ENCODE measurements at regions not wholly inside any gene's neighbourhood (a gene's known extent, or its start where the extent isn't known, plus 50 kb on each side); places are given as distances from the start of the nearest gene placed in this dataset.
"Not testable (repeated sequence)": the region's sequence is repeated elsewhere in the genome, so short reads cannot be mapped to it uniquely, and the experiment has no call there.

DNA sequence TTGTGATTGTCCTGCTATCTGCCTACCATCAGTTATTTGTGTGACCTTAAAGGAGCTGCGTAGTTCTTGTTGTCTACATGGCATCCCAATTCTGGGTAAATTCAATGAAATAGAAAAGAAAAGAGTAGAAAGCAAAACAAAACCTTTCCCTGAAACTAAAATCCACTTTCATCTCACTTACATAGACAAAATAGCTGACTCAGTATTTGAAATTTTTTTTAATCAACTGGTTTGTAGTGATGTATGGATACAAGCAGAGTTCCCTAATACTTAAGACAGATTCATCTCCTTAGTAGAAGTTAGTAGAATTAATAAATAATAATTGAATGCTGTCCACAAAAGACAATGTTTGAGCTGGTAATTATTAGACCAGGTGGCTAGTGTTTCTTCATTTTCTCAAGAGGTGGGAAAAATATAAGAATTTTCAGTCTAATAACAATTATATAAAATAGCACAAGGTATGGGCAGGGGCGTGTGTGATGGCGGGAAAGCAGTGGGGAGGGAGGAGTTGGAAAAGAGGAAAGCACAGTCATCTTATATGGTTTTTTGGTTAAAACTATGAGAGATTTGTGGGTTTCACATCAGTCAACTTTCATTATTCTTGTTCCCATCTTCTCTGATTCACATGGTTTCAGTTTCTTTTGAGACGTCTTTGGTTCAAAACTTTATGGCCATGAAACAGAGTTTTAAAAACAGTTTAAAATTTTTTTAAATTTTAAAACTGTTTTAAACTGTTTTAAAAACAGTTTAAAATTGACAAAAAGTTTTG, 275.2 kb downstream of the SPRY1 start:
- DNase-seq (ENCODE audit: low spot score): no peak

DNA sequence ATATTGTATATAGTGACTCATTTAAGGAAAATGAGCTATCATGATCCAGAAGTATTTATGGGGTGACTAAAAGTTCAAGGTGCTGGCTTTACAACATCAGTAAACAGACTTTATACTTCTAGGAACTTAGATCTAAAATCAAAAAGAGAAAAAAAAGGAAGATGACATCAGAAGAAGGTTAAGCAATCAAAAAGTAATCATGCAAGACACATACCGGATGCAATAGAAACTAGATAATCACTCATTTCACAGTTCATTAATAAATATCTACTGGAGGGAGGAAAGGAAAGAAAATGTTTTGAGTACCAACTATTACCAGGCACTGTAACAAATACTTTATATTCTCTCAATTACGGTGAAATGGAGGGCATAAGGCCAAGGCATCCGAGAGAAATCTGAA, 276.4 kb downstream of the SPRY1 start:
- DNase-seq (ENCODE audit: low spot score): no peak

DNA sequence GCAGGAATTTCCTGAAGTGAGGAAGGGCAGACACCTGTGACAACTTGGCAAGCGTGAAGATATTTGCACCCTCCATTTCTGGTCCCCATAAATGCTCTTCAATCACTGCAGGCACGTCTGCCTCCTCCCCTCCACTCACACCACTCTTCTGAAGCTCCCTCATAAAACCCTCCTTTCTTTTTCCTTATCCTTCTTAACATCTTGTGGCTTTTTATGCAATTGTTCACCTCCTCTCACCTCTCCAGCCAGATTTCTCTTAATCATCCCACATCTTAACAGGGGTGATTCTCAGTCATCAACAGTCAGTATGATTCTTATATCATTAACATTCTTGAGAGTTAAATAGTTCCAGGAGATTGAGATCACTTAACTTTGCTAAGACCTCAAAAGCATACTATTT, 277.4 kb downstream of the SPRY1 start:
- DNase-seq (ENCODE audit: low spot score): no peak

DNA sequence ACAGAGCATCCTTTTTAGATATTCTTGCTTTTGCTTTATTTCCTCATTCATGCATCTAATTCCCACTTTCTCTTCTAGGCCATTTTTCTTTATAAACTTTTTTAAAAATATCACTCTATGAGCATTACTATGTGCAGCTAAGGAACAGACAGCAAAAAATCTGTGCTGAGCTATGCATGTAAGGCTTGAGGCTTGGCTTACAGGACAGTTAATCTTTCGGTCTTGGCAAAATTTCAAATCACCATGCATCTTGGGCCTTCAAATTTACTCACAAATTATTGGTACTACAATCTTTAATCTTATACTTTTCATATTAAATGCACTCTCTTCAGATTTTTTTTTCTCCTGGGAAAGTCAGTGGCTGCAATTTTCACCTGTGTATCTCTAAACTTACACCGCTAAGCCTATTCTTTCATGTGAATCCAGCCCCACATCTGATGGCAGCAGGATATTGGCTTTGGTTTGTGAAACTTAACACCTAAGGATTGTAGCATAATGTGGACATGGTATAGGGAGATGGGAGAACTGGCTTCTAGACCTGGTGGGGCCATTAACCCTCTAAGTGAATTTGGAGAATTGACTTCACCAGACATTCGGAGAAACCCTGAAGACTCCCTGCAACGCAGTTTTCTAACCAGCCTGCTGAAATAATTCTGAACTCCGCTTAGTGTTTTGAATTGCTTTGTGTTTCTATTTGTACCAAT, 278.3 kb downstream of the SPRY1 start:
- no peak for DNase-seq (ENCODE audit: low spot score)

DNA sequence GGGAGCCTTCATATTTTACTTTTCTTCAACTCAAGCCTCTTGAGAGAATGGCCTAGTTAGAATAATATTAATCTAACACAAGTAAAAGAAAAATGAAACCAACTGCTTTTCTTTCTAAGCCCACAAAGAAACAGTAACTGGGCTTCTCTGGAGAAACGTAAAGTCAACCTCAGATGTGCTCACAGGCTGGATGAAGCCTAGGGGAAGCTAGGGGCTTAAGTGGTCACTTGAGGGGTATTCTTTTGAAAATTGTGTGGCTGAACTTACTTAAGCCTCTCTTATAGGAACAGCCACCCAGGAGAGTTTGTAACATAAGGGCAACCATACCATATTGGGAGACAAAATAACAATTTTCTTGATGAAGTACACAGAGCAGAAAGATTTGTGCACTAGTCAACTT, 279.0 kb downstream of the SPRY1 start:
- no peak for DNase-seq (ENCODE audit: low spot score)

DNA sequence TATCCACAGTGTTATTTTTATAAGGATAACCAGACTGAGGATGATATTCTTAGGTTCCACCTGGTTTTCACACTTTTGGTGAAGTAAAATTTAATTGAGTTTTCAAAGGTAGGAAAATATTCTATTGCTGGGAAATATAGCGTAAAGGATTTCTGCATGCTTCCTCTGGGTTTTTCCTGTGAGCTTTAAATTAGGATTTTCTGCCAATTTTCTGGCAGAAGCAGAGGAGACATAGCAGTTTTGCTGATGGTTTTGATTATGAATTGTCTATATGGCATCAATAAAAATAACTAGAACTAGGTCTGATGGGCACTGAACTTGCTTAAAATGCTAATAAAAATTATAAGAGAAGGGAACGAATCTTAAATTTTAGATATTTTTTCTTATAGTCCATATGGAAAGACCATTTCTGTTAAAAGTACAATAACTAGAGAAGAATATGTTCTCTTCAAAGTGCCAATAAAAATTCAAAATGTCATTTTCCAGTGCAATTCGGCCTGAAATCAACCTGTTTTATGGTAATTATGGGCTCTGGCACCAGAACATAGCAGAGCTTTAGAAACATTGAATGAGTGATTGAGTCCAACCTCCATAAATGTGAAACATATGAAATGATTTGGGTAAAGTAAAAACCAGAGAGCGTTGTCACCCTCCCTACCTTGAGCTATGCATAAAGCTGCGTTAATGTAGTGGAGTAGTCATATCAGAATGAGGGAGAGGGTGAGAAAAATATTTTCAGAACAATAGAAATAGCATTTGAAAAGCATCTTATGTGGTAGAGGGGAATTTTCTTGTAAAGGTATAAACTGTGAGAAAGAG, 279.7 kb downstream of the SPRY1 start:
- no peak for DNase-seq (ENCODE audit: low spot score)

DNA sequence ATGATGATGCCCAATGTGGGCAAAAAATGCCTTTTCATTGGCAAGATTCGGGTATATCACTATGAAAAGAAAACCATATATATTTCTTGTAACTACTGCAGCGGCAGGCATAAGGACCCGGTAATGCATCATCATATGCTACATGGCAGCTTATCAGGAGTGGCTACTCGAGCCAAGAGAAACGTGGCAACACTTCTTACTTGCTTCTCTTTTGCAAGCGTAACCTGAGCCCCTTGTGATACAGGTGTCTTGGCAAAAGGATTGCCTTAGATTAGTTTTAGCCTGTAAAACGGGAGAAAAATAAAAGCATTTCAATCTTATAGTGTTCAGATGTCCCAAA, 280.3 kb downstream of the SPRY1 start:
- DNase-seq (ENCODE audit: low spot score): no peak

DNA sequence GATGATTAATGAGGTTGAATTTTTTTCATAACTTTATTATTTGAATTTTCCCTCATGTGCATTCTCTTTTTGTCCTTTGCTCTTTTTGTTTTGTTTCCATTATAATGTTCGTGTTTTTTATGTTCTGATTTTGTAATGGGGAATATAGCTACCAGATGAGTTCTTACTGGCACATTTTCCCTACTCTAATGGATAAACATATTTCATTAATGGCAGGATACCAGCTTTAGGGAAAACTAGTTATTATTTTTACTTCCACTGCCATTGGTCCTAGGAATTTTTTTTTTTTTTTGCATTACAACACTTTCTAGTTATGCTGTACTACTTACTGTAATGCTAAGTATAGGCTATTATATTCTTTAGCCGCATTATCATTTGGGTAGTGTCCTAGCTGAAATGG, 286.3 kb downstream of the SPRY1 start:
- DNase-seq (ENCODE audit: low spot score): no peak

DNA sequence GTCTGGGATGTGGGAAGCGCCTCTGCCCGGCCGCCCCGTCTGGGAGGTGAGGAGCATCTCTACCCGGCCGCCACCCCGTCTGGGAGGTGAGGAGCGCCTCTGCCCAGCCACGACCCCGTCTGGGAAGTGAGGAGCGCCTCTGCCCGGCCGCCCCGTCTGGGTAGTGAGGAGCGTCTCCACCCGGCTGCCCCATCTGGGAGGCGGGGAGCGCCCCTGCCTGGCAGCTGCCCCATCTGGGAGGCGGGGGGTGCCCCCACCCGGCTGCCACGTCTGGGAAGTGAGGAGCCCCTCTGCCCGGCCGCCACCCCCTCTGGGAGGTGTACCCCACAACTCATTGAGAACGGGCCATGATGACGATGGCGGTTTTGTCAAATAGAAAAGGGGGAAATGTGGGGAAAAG, 288.3 kb downstream of the SPRY1 start:
- not testable (repeated sequence) for DNase-seq (ENCODE audit: low spot score)

DNA sequence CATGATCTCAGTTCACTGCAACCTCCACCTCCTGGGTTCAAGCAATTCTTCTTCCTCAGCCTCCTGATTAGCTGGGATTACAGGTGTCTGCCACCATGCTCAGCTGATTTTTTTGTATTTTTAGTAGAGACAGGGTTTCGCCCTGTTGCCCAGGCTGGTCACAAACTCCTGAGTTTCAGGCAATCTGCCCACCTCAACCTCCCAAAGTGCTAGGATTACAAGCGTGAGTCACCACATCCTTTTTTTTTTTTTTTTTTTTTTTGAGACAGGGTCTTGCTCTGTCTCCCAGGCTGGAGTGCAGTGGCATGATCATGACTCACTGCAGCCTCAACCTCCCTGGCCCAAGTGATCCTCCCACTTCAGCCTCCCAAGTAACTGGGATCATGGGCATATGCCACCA, 298.9 kb downstream of the SPRY1 start:
- DNase-seq (ENCODE audit: low spot score): not testable (repeated sequence)

DNA sequence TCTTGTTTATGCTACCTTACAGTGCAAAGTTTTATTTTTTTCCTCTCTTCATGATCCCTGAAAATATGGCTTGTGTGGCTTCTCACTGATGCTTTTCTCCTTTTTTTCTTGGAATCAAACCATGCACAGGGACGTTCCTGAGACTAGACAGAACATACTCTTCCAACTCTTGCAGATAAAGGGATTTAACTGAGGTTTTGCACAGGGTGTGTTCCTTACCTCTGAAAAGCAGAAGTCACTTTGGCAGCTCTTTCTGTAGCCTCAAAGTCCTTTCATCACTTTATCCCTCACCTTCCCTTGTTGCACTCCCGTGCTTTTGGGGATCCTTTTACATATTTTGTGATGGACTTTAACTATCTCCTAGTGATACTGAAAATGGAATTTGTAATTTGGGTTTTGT, 300.1 kb downstream of the SPRY1 start:
- DNase-seq (ENCODE audit: low spot score): no peak

DNA sequence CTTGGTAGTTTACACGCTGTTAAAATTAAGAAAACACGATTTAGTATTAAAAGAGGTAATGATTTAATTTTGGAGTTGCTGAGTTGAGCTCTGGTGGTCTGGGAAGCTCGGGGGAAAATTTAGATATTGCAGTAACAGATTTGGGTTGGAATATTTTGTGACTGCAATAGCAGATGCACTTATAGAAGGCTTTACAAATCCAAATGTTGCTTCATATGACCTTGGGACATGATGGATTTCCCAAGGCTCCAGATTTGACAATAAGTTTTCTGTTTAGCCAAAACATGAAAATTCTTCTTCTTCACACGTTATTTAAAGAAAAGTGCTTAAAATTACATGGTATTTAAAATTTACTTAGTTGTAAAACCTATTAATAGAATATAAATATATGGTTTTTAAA, 302.0 kb downstream of the SPRY1 start:
- DNase-seq (ENCODE audit: low spot score): no peak

DNA sequence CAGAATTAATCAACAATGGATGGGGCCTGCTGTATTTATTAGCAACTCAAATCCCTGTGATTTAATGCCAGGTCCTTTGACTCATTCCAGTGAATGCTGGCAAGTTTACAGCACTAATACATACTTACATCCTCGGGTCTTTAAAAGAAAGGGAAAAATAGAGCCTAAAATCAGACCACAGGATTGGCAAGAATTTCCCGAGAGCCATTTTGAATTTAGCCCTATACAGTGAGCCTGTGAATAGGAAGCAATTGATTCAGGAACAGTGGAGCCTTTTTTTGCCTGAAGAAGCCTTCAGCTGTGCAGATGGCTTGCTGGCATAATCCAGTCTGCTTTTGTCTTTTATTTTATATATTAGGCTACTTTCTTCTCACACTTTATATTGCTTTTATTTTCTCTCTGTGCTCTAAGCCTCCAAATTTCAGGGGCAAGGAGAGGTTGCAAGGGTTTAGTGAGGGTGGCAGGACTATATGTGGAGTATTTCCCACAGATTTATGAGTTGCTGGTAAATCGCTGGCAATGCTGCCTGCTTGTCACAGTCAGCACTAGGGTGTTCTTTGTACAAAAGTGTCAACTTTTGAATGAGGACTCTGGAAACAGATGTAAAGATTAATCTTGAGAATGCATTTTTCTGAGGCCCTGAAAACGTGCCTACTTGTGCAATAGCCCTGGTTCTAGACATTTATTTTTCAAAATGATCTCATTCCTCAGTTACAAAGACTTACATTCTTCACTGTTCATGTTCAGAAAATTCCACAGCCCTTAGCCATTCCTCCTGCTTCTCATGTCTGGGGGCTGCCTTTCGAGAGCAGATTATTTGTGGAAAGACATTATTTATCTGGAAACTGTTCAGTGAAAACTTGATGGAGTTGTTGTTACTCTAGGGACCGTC, 303.5 kb downstream of the SPRY1 start:
- no peak for DNase-seq (ENCODE audit: low spot score)

DNA sequence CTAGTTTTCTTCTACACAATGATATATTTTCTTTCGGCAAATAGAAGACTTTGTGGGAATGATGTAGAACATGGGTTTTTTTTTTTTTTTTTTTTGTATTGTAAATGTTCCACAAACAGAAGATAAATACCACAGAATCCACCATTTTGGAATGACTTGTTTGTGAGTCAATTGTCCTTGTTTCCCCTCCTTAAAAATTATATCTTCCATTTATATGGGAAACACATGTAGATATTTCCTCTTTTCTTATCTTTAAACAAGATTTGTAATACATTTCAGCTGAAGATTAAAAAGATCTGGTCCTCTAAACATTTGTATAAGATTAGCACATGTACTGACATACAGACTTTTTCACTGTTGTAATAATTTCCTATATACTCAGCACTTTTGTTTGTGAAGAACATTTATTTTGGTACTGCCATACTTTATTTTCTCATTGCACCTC, 304.6 kb downstream of the SPRY1 start:
- DNase-seq (ENCODE audit: low spot score): no peak

DNA sequence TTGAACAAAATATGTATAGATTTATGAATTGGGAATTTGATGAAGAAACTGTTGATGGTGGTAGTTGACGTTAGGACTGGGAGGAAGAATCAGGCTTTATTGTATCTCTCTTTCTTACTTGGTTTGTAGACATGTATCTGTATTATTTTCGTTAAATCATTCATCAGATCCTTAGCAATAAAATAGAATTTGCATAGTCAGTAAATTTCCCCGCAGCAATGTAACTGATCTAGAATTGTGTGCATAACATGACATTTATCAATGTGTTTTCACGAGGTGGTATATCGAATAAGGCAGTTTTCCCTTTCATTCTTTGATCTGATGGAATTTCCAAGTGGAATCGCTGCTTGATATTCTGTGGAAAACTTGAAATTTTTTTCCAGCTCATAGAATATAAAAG, 308.8 kb downstream of the SPRY1 start:
- DNase-seq (ENCODE audit: low spot score): no peak

DNA sequence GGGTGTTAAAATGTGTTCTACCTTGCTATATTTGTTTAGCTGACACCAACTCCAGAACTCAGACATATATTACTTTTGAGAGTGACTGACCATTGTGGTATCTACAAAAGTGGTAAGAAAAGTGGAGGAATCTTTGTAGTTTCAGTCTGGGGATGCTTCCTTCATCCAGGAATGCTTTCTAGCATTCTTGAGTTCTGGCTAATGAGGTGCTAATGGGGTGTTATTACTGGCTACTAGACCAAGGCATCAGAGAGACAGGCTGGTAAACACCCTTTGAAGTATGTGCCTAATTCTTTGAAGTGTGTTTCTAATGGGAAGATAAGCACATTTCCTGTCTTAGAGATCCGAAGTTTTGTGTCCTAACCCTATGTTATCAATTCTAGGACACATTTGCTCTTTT, 310.4 kb downstream of the SPRY1 start:
- no peak for DNase-seq (ENCODE audit: low spot score)

DNA sequence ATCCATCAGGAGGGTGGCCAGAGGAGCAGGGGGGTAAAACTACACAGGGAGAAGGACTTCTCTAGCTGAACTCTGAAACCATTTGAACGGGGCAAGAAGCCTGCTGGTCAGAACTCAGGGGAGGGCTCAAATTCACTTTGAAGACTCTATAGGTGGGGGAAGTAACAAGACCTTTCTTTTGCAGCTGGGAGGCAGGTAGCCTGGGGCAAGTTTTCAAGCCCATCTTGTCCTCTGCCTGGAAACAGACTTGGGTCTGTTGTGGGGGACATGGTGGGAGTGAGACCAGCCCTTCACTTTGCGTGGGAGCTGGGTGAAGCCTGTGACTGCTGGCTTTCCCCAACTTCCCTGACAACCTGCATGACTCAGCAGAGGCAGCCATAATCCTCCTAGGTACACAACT, 312.3 kb downstream of the SPRY1 start:
- no peak for DNase-seq (ENCODE audit: low spot score)

DNA sequence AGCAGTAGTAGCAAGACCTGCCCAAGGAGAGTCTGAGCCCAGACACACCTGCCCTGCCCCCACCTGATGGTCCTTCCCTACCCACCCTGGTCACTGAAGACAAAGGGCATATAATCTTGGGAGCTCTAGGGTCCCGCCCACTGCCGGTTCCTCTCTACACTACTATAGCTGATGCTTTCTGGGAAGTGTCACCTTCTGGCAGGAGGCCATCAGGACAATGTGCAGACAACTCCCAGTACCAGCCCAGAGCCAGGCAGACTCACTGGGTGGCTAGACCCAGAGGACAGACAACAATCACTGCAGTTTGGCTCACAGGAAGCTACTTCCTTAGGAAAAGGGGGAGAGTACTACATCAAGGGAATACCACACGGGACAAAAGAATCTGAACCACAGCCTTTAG, 312.7 kb downstream of the SPRY1 start:
- no peak for DNase-seq (ENCODE audit: low spot score)

DNA sequence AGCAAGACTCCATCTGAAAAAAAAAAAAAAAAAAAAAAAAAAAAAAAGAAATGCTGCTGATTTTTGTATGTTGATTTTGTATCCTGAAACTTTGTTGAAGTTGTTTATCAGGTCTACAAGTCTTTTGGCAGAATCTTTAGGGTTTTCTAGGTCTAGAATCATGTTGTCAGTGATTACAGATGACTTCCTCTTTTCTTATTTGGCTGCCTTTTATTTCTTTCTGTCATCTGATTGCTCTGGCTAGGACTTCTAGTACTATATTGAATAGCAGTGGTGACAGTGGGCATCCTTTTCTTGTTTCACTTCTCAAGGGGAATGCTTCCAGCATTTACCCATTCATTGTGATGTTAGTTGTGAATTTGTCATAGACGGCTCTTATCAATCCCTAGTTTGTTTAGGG, 334.4 kb downstream of the SPRY1 start:
- DNase-seq (ENCODE audit: low spot score): no peak

DNA sequence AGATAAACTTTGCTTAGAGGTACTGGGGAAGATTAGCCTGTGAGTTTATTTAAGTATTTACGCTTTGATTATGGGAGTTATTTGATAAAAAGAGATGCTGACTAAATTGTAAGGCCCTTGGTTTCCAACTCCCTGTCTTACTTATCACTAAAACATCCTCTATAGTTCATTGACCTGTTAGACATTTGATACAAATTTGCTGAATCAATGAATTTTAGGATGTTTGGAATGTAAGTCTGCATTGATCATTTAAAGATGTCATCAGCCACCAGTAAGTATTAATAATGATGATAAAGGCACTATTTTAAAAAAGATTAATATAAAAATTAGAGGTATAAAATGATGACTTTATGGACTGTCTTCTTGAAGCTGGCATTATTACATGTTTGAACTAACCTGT, 340.6 kb downstream of the SPRY1 start:
- DNase-seq (ENCODE audit: low spot score): no peak

DNA sequence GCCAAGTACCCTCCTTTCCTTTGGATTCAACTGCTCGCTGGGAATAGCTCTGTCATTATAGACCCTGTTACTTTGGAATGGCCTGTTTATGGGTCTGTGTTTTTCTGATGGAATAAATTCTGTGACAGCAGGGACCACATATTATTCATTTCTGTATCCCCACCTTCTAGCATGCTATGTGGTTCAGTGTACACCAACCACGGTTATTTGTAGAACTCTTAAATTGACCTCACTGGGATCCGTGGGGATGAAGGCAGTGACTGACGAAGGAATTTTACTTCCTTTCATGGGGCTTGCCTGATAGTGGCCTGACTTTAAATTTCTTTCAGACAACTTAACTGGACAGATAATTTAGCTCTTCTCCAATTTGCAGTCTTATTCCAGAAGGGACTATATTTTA, 343.2 kb downstream of the SPRY1 start:
- no peak for DNase-seq (ENCODE audit: low spot score)

All from mesenteric fat pad (tissue), 1 donor.